ENCODE measurements at regions not wholly inside any gene's neighbourhood (a gene's known extent, or its start where the extent isn't known, plus 50 kb on each side); places are given as distances from the start of the nearest gene placed in this dataset.
"Not testable (repeated sequence)": the region's sequence is repeated elsewhere in the genome, so short reads cannot be mapped to it uniquely, and the experiment has no call there.

- not testable (repeated sequence) for TF ChIP-seq CTCF (IDR thresholded peaks at IDR 0.05); MAX (CRISPR knock-in tag; IDR thresholded peaks at IDR 0.05); ATF3 (CRISPR knock-in tag; conservative IDR thresholded peaks at IDR 0.05); NFYB (CRISPR knock-in tag; conservative IDR thresholded peaks at IDR 0.05; ENCODE audit: low read depth); CREB1 (CRISPR knock-in tag; IDR thresholded peaks at IDR 0.05); ATF2 (CRISPR knock-in tag; IDR thresholded peaks at IDR 0.05; ENCODE audit: borderline replicate concordance, low read depth); CBFB (CRISPR knock-in tag; IDR thresholded peaks at IDR 0.05; ENCODE audit: low read depth); ATF6 (CRISPR knock-in tag; IDR thresholded peaks at IDR 0.05); ESRRA (CRISPR knock-in tag; IDR thresholded peaks at IDR 0.05; ENCODE audit: borderline replicate concordance); SMAD3 (CRISPR knock-in tag; IDR thresholded peaks at IDR 0.05; ENCODE audit: borderline replicate concordance); ZNF232 (CRISPR knock-in tag; IDR thresholded peaks at IDR 0.05); E2F1 (CRISPR knock-in tag; IDR thresholded peaks at IDR 0.05); STAT6 (CRISPR knock-in tag; conservative IDR thresholded peaks at IDR 0.05; ENCODE audit: low read depth)
Observed at GRCh38 chr16:35600161-35600555, 2140.7 kb downstream of the TP53TG3F start.

Measured in WTC11 (cell line).